ENCODE measurements at regions not wholly inside any gene's neighbourhood (a gene's known extent, or its start where the extent isn't known, plus 50 kb on each side); places are given as distances from the start of the nearest gene placed in this dataset.

DNA sequence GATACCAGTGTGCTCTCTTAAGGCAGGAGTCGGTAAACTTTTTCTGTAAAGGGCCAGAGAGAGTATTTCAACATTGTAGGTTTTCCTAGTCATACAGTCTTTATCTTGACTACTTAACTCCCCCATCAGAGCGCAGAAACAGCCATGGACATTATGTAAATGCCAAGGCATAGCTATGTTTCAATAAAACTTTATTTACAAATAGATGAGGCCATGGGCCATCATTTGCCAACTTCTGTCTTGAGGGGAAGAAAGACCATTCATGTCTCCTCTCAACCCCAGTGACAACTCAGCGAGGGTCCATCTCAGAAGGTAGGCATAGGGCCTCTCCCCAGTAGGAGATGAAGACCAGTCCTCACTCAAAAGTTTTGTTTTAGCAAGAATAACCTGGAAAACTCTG, 301.3 kb downstream of the FBXW7 start:
- no peaks in the 10 kb centered on the region for H3K36me3 ChIP-seq (ENCODE audit: control insufficient read depth, insufficient read depth, low read length)
- no peaks in the 10 kb centered on the region for H3K27me3 ChIP-seq (ENCODE audit: control insufficient read depth, insufficient read depth, low read length)
- TF ChIP-seq, protein P1, sequence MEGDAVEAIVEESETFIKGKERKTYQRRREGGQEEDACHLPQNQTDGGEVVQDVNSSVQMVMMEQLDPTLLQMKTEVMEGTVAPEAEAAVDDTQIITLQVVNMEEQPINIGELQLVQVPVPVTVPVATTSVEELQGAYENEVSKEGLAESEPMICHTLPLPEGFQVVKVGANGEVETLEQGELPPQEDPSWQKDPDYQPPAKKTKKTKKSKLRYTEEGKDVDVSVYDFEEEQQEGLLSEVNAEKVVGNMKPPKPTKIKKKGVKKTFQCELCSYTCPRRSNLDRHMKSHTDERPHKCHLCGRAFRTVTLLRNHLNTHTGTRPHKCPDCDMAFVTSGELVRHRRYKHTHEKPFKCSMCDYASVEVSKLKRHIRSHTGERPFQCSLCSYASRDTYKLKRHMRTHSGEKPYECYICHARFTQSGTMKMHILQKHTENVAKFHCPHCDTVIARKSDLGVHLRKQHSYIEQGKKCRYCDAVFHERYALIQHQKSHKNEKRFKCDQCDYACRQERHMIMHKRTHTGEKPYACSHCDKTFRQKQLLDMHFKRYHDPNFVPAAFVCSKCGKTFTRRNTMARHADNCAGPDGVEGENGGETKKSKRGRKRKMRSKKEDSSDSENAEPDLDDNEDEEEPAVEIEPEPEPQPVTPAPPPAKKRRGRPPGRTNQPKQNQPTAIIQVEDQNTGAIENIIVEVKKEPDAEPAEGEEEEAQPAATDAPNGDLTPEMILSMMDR (IDR thresholded peaks at IDR 0.05; ENCODE audit: insufficient read depth, low read length, poor library complexity, severe bottlenecking): no peak
- H3K4me3 ChIP-seq (ENCODE audit: low read depth, low read length): no peak overlapping the region
- no peak for DNase-seq (ENCODE audit: low read depth)

DNA sequence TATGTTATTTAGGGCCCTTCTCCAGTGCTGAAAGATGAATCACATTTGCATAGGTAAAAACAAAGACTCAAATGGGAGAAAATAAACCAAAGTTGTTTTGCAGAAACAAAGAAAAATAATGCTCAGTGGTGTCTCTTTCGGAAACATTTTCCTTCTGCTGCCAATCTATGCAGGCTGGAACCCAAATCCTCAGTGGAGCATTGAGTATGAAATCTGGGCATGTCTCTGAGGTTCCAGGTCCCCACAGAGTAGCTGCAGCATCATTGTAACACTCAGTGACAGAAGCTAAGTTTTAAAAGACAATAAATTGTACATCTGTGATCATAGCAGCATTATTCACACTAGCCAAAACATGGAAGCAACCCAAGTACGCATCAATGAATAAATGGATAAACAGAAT, 303.6 kb downstream of the FBXW7 start:
- no peak for DNase-seq (ENCODE audit: low read depth)
- no peaks in the 10 kb centered on the region for H3K36me3 ChIP-seq (ENCODE audit: control insufficient read depth, insufficient read depth, low read length)
- H3K27me3 ChIP-seq (ENCODE audit: control insufficient read depth, insufficient read depth, low read length): no peaks in the 10 kb centered on the region
- H3K4me3 ChIP-seq (ENCODE audit: low read depth, low read length): no peak overlapping the region
- TF ChIP-seq, protein P1 (IDR thresholded peaks at IDR 0.05; ENCODE audit: insufficient read depth, low read length, poor library complexity, severe bottlenecking): no peak

DNA sequence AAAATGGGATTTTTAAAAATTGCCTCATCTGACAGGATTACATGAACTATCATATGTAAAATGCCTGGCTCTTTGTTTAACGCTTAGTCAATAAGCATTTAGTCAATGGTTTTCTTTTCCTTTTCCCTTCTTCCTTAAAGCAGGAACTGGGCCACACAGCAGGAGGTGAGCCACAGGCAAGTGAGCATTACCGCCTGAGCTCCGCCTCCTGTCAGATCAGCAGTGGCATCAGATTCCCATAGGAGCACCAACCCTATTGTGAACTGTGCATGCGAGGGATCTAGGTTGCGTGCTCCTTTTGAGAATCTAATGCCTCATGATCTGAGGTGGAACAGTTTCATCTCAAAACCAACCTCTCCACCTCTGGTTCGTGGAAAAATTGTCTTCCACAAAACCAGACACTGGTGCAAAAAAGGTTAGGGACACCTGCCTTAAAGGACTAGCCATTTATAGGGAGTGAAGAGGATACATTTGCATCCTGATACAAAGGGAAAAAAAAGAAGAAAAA, 306.1 kb downstream of the FBXW7 start:
- DNase-seq (ENCODE audit: low read depth): no peak
- TF ChIP-seq, protein P1 (IDR thresholded peaks at IDR 0.05; ENCODE audit: insufficient read depth, low read length, poor library complexity, severe bottlenecking): no peak
- Histone ChIP-seq H3K36me3 (ENCODE audit: control insufficient read depth, insufficient read depth, low read length) (no peaks in the 10 kb centered on the region), H3K4me3 (ENCODE audit: low read depth, low read length) (no peak overlapping the region), H3K27me3 (ENCODE audit: control insufficient read depth, insufficient read depth, low read length) (no peaks in the 10 kb centered on the region)

DNA sequence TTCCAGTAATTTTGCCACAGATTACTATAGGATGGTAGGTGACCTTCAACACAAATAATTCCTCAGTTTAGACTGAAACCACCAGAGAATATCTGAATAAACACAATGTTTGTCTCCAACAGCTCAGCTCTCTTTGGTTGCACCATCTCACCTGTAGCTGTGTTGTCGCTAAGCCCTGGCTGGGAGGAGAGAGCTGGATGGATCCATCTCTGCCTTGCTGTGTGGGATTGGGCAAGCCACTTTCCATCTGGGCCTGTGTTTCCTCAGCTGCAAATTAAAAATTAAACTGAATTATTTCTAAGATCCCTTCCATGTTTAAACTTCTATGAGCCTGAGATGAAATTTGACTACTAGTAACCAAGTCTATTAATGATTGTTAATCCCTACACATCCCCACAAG, 310.2 kb downstream of the FBXW7 start:
- DNase-seq (ENCODE audit: low read depth): no peak
- no peaks in the 10 kb centered on the region for H3K36me3 ChIP-seq (ENCODE audit: control insufficient read depth, insufficient read depth, low read length)
- TF ChIP-seq, protein P1 (IDR thresholded peaks at IDR 0.05; ENCODE audit: insufficient read depth, low read length, poor library complexity, severe bottlenecking): no peak
- H3K27me3 ChIP-seq (ENCODE audit: control insufficient read depth, insufficient read depth, low read length): no peaks in the 10 kb centered on the region
- no peak overlapping the region for H3K4me3 ChIP-seq (ENCODE audit: low read depth, low read length)

DNA sequence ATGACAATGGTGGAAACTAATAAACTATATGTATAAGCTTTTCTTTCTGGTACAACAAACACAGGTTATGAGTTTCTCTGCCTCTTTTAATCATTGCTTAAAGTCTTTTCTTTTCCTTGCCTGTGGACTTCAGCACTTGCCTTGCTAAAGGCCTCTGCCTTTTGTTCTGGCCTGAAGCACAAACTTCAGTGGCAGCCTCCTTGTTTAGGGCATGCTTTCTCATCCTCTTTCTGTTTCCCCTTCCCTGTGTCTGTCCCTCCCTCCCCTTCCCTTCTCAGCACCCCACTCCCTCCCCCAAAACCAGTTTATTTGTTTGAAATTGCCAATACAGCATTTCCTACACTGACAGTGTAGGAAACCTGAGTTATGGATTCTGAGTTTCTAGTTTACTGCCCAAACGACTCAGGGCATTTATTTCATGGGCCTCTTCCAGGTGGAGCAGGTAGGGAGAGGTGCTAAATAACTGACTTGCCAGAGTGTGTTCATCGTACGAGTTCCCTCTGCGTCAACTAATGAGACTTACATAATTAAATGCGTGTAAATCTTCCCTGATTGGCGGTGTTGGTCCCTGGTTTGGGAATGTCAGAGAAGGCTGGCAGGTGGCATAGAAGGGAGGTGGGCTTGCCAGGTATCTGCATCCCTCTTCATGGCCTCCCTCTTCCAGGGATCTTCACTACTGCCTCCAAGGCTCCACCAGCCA, 311.0 kb downstream of the FBXW7 start:
- TF ChIP-seq, protein P1 (IDR thresholded peaks at IDR 0.05; ENCODE audit: insufficient read depth, low read length, poor library complexity, severe bottlenecking): no peak
- DNase-seq (ENCODE audit: low read depth): no peak
- Histone ChIP-seq H3K27me3 (ENCODE audit: control insufficient read depth, insufficient read depth, low read length) (no peaks in the 10 kb centered on the region), H3K4me3 (ENCODE audit: low read depth, low read length) (no peak overlapping the region), H3K36me3 (ENCODE audit: control insufficient read depth, insufficient read depth, low read length) (no peaks in the 10 kb centered on the region)

DNA sequence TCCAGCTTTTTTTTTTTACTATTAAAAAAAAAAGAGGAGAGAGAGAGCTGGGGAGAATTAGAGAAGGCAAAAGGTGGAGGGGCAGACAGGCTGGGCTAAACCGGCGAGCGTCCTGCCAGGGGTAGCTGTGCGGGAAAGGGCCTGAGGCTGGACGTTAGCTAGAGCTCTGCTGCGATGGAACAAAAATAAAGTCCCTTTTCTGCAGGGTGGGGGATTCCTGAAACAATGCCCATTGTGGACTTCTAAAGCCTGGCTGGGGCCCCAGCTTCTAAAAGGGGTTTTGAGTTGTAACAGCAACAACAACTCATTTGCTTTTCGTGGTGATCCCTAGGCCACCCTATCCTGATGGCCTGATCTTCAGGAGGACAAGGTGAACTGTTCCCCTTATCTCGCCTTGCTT, 311.7 kb downstream of the FBXW7 start:
- Histone ChIP-seq H3K4me3 (ENCODE audit: low read depth, low read length) (no peak overlapping the region), H3K27me3 (ENCODE audit: control insufficient read depth, insufficient read depth, low read length) (no peaks in the 10 kb centered on the region), H3K36me3 (ENCODE audit: control insufficient read depth, insufficient read depth, low read length) (no peaks in the 10 kb centered on the region)
- TF ChIP-seq, protein P1 (IDR thresholded peaks at IDR 0.05; ENCODE audit: insufficient read depth, low read length, poor library complexity, severe bottlenecking): no peak
- no peak for DNase-seq (ENCODE audit: low read depth)
